HT-29 (cell line): ENCODE measurements at regions not wholly inside any gene's neighbourhood (a gene's known extent, or its start where the extent isn't known, plus 50 kb on each side); places are given as distances from the start of the nearest gene placed in this dataset.

Experiments used
- DNase-seq: peaks from one replicate; pipeline ENCODE4 v3.0.0-alpha.2; 2015; ENCODE audit warnings: low spot score

DNA sequence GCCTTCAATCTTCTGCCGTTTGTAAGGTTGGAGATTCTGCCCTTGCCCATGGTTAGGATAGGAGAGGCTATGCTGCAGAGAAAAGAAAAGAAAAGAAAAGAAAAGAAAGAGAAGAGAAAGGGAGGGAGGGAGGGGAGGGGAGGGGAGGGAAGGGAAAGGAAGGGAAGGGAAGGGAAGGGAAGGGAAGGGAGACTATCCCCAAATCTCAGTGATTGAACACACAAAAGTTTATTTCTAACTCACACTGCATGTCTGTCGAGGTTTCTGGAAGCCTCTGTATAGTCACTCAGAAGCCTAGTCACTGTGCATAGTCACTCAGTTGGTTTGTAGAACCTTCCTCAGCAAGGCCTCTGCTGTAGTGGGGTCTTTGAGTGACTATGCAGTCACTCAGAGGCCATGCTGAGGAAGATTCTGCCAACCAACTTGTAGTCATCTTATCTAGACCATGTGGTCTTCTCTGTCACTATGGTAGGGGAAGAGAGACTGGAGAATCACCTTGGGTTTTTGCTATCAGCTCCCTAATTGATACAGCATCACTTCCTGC is 52.3 kb upstream of the ABCC9 start:
- DNase-seq = no peak

DNA sequence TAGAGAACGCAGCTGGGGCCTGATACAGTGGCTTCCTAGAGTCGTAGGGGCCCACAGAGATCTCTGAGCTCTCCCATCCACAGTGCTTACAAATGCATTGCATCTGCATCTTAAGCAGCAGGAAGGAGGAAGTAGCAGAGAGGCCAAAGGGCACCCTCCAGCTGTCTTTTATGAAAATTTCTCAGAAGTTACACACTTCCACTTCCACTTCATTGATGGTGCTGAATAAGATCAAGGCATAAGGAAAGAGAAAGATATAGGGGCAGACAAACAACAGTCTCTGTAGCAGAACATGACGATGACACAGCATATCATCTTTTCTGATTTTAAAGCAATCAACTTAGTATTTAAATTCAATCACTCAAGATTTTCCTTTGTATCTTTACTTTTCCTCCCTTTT is 51.6 kb upstream of the ABCC9 start:
- peak; percentile 5 for DNase-seq

DNA sequence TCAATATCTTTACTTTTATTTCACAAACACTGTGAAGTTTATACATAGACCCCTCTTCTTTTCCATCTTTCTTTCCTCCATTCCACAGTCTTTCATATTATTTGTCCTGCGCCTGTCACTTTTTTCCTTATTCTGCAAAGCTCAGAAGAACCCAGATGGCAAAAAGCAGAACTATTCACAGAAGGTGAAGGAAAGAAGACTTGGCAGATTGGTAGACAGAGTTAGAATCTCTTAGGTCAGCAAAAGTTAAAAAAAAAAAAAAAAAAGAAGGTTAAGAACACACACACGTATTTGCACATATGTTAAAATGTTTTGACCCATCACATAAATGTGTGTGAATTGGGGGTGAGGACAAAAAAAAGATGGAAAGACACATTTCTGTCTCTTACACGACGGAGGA is 50.3 kb upstream of the ABCC9 start:
- DNase-seq = no peak
